GM12878 (cell line): ENCODE measurements at regions not wholly inside any gene's neighbourhood (a gene's known extent, or its start where the extent isn't known, plus 50 kb on each side); places are given as distances from the start of the nearest gene placed in this dataset.

ENCODE experiments used
- ATAC-seq: fragments of 200-7000 bp; cut with Tn5 transposase; 3 replicates; pipeline ENCODE4 v1.9.1; 2020; ENCODE audit warnings: mild to moderate bottlenecking, moderate library complexity
- BruUV-seq: library from RNA; stranded (reverse); fragments of 400-500 nt; replicated peaks from 2 replicates; lab custom pipeline; 2021; lab: Mats Ljungman, UMichigan
- CTCF ChIA-PET: fragments of 300-600 bp; sonication (Branson Sonifier 250); formaldehyde crosslinking; extraction: SDS; loops from one replicate; lab custom pipeline; 2021; ENCODE audit warnings: inconsistent platforms; lab: Yijun Ruan, JAX
- POLR2A ChIA-PET: fragments of 350-600 bp; formaldehyde crosslinking; extraction: SDS; loops from one replicate; lab custom pipeline; 2021; ENCODE audit warnings: inconsistent platforms; lab: Charles Lee
- RAD21 ChIA-PET: fragments of 300-600 bp; sonication (Branson Sonifier 250); formaldehyde crosslinking; loops from one replicate; lab custom pipeline; 2023; ENCODE audit warnings: antibody characterized with exemption; ENCODE audit not compliant: unreplicated experiment; lab: Charles Lee
- SMC1A ChIA-PET: fragments of 300-600 bp; sonication (Branson Sonifier 250); formaldehyde crosslinking; loops from one replicate; lab custom pipeline; 2023; ENCODE audit not compliant: unreplicated experiment, uncharacterized antibody; lab: Charles Lee
- DNase-seq: peaks from one replicate; pipeline ENCODE4 v3.0.0-alpha.2; 2011; ENCODE audit warnings: low read depth, low spot score
- FAIRE-seq: peaks from 3 replicates; lab custom pipeline; 2011; peaks lifted over from hg19 to GRCh38; lab: Jason Lieb, UNC
- H2AFZ ChIP-seq: 2 replicates; pipeline ENCODE4 v1.6.0; 2011; ENCODE audit warnings: low read depth, low read length, control low read depth; ENCODE audit not compliant: control insufficient read depth
- H3K27ac ChIP-seq: 2 replicates; pipeline ENCODE4 v1.5.1; 2011; ENCODE audit warnings: control low read depth; ENCODE audit not compliant: control insufficient read depth, insufficient read depth
- H3K27me3 ChIP-seq, 2 experiments: replicated peaks in 1 of 2; 2 replicates each; pipeline versions ENCODE4 v1.6.0 to v1.6.1; 2011; ENCODE audit warnings: low read length in 1 of 2; ENCODE audit not compliant: control insufficient read depth in 2 of 2, insufficient read depth in 2 of 2
- H3K36me3 ChIP-seq, 2 experiments: 2 replicates each; pipeline ENCODE4 v1.5.1; 2011; ENCODE audit warnings: low read length in 1 of 2; ENCODE audit not compliant: control insufficient read depth in 2 of 2, insufficient read depth in 2 of 2
- H3K4me1 ChIP-seq: 2 replicates; pipeline ENCODE4 v1.6.1; 2011; ENCODE audit warnings: mild to moderate bottlenecking, low read length, moderate library complexity, mixed read lengths; ENCODE audit not compliant: control insufficient read depth, insufficient read depth
- H3K4me2 ChIP-seq: 2 replicates; pipeline ENCODE4 v1.6.0; 2011; ENCODE audit warnings: control low read depth; ENCODE audit not compliant: control insufficient read depth, insufficient read depth
- H3K4me3 ChIP-seq: fragments of 200-600 bp; sonication (generic); 2 replicates; pipeline ENCODE4 v1.5.1; 2016
- H3K79me2 ChIP-seq: 2 replicates; pipeline ENCODE4 v1.6.0; 2011; ENCODE audit warnings: low read length; ENCODE audit not compliant: control insufficient read depth, insufficient read depth
- H3K9ac ChIP-seq: 2 replicates; pipeline ENCODE4 v1.8.0; 2011; ENCODE audit warnings: low read length, control low read depth, mixed read lengths; ENCODE audit not compliant: control insufficient read depth, insufficient read depth
- H3K9me3 ChIP-seq: replicated peaks from 3 replicates; pipeline ENCODE4 v1.5.1; 2011; ENCODE audit warnings: mild to moderate bottlenecking, low read length; ENCODE audit not compliant: control insufficient read depth, insufficient read depth
- H4K20me1 ChIP-seq: 2 replicates; pipeline ENCODE4 v1.6.0; 2011; ENCODE audit not compliant: control insufficient read depth, insufficient read depth
- BHLHE40 ChIP-seq, 2 experiments: fragments of 450-650 bp in 1 of 2; IDR thresholded peaks; 2 replicates each; pipeline ENCODE4 v1.6.1; 2011 to 2017; ENCODE audit warnings: low read depth in 2 of 2, borderline replicate concordance in 1 of 2, improper control_type of control experiment in 1 of 2, low read length in 1 of 2, mild to moderate bottlenecking in 1 of 2
- CTCF ChIP-seq, 3 experiments: IDR thresholded peaks in 2 of 3; conservative IDR thresholded peaks in 1 of 3; 2 replicates each; pipeline ENCODE4 v1.5.1; 2011; ENCODE audit warnings: low read depth in 3 of 3, low read length in 3 of 3, mild to moderate bottlenecking in 3 of 3, control low read depth in 2 of 3, moderate library complexity in 2 of 3, inconsistent platforms in 1 of 3, mixed read lengths in 1 of 3; ENCODE audit not compliant: control insufficient read depth in 2 of 3, insufficient read depth in 1 of 3; ENCODE audit errors: extremely low read depth in 1 of 3
- IKZF1 ChIP-seq: fragments of 450-650 bp; conservative IDR thresholded peaks from 2 replicates; pipeline ENCODE4 v1.6.1; 2017; ENCODE audit warnings: antibody characterized with exemption, mild to moderate bottlenecking
- RAD21 ChIP-seq: IDR thresholded peaks from 2 replicates; pipeline ENCODE4 v1.6.1; 2011; ENCODE audit warnings: mild to moderate bottlenecking, low read depth, low read length, moderate library complexity; ENCODE audit not compliant: insufficient read depth
- SMC3 ChIP-seq: IDR thresholded peaks from 2 replicates; pipeline ENCODE4 v1.6.1; 2011; ENCODE audit warnings: low read length, improper control_type of control experiment, borderline replicate concordance
- TAF1 ChIP-seq: IDR thresholded peaks from 2 replicates; pipeline ENCODE4 v1.6.1; 2011; ENCODE audit warnings: mild to moderate bottlenecking, low read depth, low read length, borderline replicate concordance
- YY1 ChIP-seq: IDR thresholded peaks from 2 replicates; pipeline ENCODE4 v1.6.1; 2011; ENCODE audit warnings: low read depth, mild to moderate bottlenecking, low read length
- ZBED1 ChIP-seq: IDR thresholded peaks from 2 replicates; pipeline ENCODE4 v1.6.1; 2016; ENCODE audit warnings: borderline replicate concordance
- WGBS: methylation state at CpG from one replicate; pipeline ENCODE4 v1.1.6; 2016; ENCODE audit warnings: low lambda C conversion rate; ENCODE audit not compliant: insufficient replicate concordance, insufficient coverage; ENCODE audit errors: missing lambda C conversion rate; 5-methylcytosine and 5-hydroxymethylcytosine counted together
- in situ Hi-C: fragments of 300-500 bp; cut with MboI; formaldehyde crosslinking; loops from 9 replicates; pipeline ENCODE4 v1.14.3; 2018; ENCODE audit warnings: mixed read lengths
- intact Hi-C: fragments of 100-400 bp; cut with micrococcal nuclease; formaldehyde crosslinking; loops from one replicate; pipeline ENCODE4 v1.14.2; 2022; ENCODE audit not compliant: unreplicated experiment

DNA sequence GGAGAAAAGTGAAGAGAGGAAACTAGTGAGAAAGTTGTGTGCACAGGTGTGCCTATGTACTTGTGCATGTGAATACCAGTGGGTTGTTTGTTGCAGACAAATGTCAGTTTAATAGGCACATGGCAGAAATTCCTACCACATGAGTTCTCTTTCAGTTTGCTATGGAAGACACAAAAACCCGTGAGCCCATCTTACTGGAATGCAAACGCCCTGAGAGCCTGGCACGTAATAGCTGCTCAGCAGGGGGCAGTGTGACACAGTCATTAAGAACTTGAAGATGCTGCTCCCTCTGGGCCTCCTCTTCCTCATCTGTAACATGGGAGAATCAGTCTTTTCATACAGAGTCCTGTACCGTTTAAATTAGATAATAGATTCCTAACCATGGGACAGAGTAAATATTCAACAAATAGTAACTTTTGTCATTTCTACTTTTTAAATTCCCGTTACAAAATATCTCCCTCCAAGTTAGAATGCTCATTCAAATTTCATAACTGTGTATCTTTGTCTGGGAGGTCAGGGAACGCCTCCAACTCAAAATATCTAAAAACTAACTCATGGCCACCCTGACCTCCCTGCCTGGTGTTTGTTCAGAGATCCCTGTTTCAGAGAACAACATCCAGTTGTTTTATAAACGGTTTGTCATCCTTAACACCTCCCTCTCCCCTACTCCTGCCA lies 802.9 kb downstream of the MAFB start:
- peak; percentile 88 for ATAC-seq
- Histone ChIP-seq H3K9me3 (no peaks in the 10 kb centered on the region), H3K4me3 (no peak overlapping the region), H3K4me2 (no peak overlapping the region), H3K36me3 (no peaks in the 10 kb centered on the region), H3K4me1 (no peaks in the 10 kb centered on the region), H3K27ac (no peak overlapping the region), H4K20me1 (no peaks in the 10 kb centered on the region), H3K27me3 (no peaks in the 10 kb centered on the region), H3K9ac (no peak overlapping the region), H2AFZ (no peak overlapping the region), H3K79me2 (no peaks in the 10 kb centered on the region)
- 10% methylated on average over 7 of the region's 7 CpGs for WGBS
- FAIRE-seq: peak; percentile 35
- ChIA-PET CTCF (interaction anchor here (0.8 to 2.5 kb wide), 2 partner anchors 617 to 1077 kb away, joined by 3 to 9 read pairs; no protein-coding TSS in a partner anchor), SMC1A (no interaction called here), RAD21 (interaction anchor here (0.7 to 1.0 kb wide), 2 partner anchors 363 to 615 kb away, joined by 3 read pairs; no protein-coding TSS in a partner anchor), POLR2A (no interaction called here)
- no peak for DNase-seq
- BruUV-seq: no TSS peak
- in situ Hi-C loops (loop anchor here (5.0 to 10.0 kb wide), 3 partner anchors 369 to 1079 kb away; no protein-coding TSS in a partner anchor), intact Hi-C loops (loop anchor here (1.0 to 10.0 kb wide), 4 partner anchors 269 to 1077 kb away; no protein-coding TSS in a partner anchor)
- TF ChIP-seq CTCF (IDR thresholded peaks at IDR 0.05 in 2 of 3, conservative IDR thresholded peaks at IDR 0.05 in 1 of 3; ENCODE audit: control insufficient read depth in 2 of 3, extremely low read depth in 1 of 3, insufficient read depth in 1 of 3, low read depth in 3 of 3, low read length in 3 of 3): peak; percentile 56 to 73 (median 70); a peak in 5 of 6 replicates
- TF ChIP-seq ZBED1: no peak
- peak; percentile 76 for TF ChIP-seq SMC3
- 0 out of 2 replicates have a peak, but pooled peaks have one; percentile 1 for TF ChIP-seq IKZF1
- 0 out of 2 replicates have a peak, but pooled peaks have one; percentile 18 for TF ChIP-seq YY1
- TF ChIP-seq BHLHE40 (IDR thresholded peaks at IDR 0.05; ENCODE audit: borderline replicate concordance in 1 of 2, low read depth in 2 of 2, low read length in 1 of 2): no peak
- TF ChIP-seq RAD21: peak; percentile 63
- TF ChIP-seq TAF1: no peak
